22Rv1 (cell line): ENCODE measurements at regions not wholly inside any gene's neighbourhood (a gene's known extent, or its start where the extent isn't known, plus 50 kb on each side); places are given as distances from the start of the nearest gene placed in this dataset.

Experiments used
- ZFX ChIP-seq: fragments of 450-650 bp; IDR thresholded peaks from 2 replicates; pipeline ENCODE4 v1.6.1; 2017; ENCODE audit warnings: antibody characterized with exemption, borderline replicate concordance
- TF ChIP-seq, protein P1 (sequence below): fragments of 450-650 bp; IDR thresholded peaks from 2 replicates; pipeline ENCODE4 v1.5.1; 2017; ENCODE audit warnings: mild to moderate bottlenecking

DNA sequence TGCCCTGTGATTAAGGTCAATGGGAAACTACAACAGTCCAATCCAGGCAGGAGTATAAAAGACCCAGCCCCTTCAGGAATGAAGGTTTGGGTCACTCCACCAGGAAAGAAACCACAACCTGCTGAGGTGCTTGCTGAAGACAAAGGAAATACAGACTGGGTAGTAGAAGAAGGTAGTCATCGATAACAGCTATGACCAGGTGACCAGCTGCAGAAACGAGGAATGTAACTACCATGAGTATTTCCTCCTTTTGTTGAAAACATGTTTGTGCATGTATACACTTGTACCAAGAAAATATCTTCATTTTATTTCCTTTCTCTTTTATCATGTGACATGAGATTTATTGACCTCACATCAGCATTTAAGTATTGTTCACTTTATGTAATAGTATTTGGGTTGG is 409.1 kb downstream of the FOXG1 start:
- TF ChIP-seq, protein P1, sequence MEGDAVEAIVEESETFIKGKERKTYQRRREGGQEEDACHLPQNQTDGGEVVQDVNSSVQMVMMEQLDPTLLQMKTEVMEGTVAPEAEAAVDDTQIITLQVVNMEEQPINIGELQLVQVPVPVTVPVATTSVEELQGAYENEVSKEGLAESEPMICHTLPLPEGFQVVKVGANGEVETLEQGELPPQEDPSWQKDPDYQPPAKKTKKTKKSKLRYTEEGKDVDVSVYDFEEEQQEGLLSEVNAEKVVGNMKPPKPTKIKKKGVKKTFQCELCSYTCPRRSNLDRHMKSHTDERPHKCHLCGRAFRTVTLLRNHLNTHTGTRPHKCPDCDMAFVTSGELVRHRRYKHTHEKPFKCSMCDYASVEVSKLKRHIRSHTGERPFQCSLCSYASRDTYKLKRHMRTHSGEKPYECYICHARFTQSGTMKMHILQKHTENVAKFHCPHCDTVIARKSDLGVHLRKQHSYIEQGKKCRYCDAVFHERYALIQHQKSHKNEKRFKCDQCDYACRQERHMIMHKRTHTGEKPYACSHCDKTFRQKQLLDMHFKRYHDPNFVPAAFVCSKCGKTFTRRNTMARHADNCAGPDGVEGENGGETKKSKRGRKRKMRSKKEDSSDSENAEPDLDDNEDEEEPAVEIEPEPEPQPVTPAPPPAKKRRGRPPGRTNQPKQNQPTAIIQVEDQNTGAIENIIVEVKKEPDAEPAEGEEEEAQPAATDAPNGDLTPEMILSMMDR = no peak
- no peak for TF ChIP-seq ZFX
